ENCODE measurements at regions not wholly inside any gene's neighbourhood (a gene's known extent, or its start where the extent isn't known, plus 50 kb on each side); places are given as distances from the start of the nearest gene placed in this dataset.

GRCh38 chr22:27238935-27239510 lies 562.5 kb downstream of the MN1 start:
- no peak overlapping the region for H3K27ac ChIP-seq
- H3K9ac ChIP-seq: no peak overlapping the region
- no peak overlapping the region for H2AFZ ChIP-seq
- no peaks in the 10 kb centered on the region for H3K4me1 ChIP-seq
- no peak overlapping the region for H3K4me2 ChIP-seq (ENCODE audit: low read length)
- H3K36me3 ChIP-seq (ENCODE audit: control insufficient read depth, insufficient read depth, low read length): no peaks in the 10 kb centered on the region
- H3K27me3 ChIP-seq (ENCODE audit: control insufficient read depth, insufficient read depth, low read length): no peaks in the 10 kb centered on the region
- H3K79me2 ChIP-seq: no peaks in the 10 kb centered on the region
- no peaks in the 10 kb centered on the region for H3K9me3 ChIP-seq (ENCODE audit: control insufficient read depth, low read length)
- no peak overlapping the region for H3K4me3 ChIP-seq (ENCODE audit: low read depth, low read length)
- TF ChIP-seq CTCF (IDR thresholded peaks at IDR 0.05): no peak

- Histone ChIP-seq H3K9ac (no peak overlapping the region), H2AFZ (no peak overlapping the region), H3K9me3 (ENCODE audit: control insufficient read depth, low read length) (no peaks in the 10 kb centered on the region), H3K79me2 (no peaks in the 10 kb centered on the region), H3K4me3 (ENCODE audit: low read depth, low read length) (no peak overlapping the region), H3K27me3 (ENCODE audit: control insufficient read depth, insufficient read depth, low read length) (no peaks in the 10 kb centered on the region), H3K4me2 (ENCODE audit: low read length) (no peak overlapping the region), H3K36me3 (ENCODE audit: control insufficient read depth, insufficient read depth, low read length) (no peaks in the 10 kb centered on the region), H3K4me1 (no peaks in the 10 kb centered on the region), H3K27ac (no peak overlapping the region)
- no peak for TF ChIP-seq CTCF (IDR thresholded peaks at IDR 0.05)
These were observed 562.0 kb downstream of the MN1 start for GRCh38 chr22:27239520-27239919.

GRCh38 chr22:27240298-27241075 lies 561.1 kb downstream of the MN1 start:
- H3K27ac ChIP-seq: no peak overlapping the region
- no peaks in the 10 kb centered on the region for H3K36me3 ChIP-seq (ENCODE audit: control insufficient read depth, insufficient read depth, low read length)

GRCh38 chr22:27241430-27242321 lies 559.9 kb downstream of the MN1 start:
- no peaks in the 10 kb centered on the region for H3K79me2 ChIP-seq
- no peak overlapping the region for H3K4me3 ChIP-seq (ENCODE audit: low read depth, low read length)
- H3K27ac ChIP-seq: no peak overlapping the region
- no peaks in the 10 kb centered on the region for H3K9me3 ChIP-seq (ENCODE audit: control insufficient read depth, low read length)
- H3K36me3 ChIP-seq (ENCODE audit: control insufficient read depth, insufficient read depth, low read length): no peaks in the 10 kb centered on the region
- no peak overlapping the region for H3K4me2 ChIP-seq (ENCODE audit: low read length)
- no peak overlapping the region for H2AFZ ChIP-seq
- no peak for TF ChIP-seq CTCF (IDR thresholded peaks at IDR 0.05)
- H3K9ac ChIP-seq: no peak overlapping the region
- no peaks in the 10 kb centered on the region for H3K27me3 ChIP-seq (ENCODE audit: control insufficient read depth, insufficient read depth, low read length)
- H3K4me1 ChIP-seq: no peaks in the 10 kb centered on the region

More at GRCh38 chr22:27240298-27241075, 561.1 kb downstream of the MN1 start:
- no peaks in the 10 kb centered on the region for H3K79me2 ChIP-seq
- H3K4me3 ChIP-seq (ENCODE audit: low read depth, low read length): no peak overlapping the region
- no peaks in the 10 kb centered on the region for H3K9me3 ChIP-seq (ENCODE audit: control insufficient read depth, low read length)
- H3K9ac ChIP-seq: no peak overlapping the region
- no peak for TF ChIP-seq CTCF (IDR thresholded peaks at IDR 0.05)
- H3K4me2 ChIP-seq (ENCODE audit: low read length): no peak overlapping the region
- H3K4me1 ChIP-seq: no peaks in the 10 kb centered on the region
- H2AFZ ChIP-seq: no peak overlapping the region
- no peaks in the 10 kb centered on the region for H3K27me3 ChIP-seq (ENCODE audit: control insufficient read depth, insufficient read depth, low read length)
